ENCODE measurements at regions not wholly inside any gene's neighbourhood (a gene's known extent, or its start where the extent isn't known, plus 50 kb on each side); places are given as distances from the start of the nearest gene placed in this dataset.
"Not testable (repeated sequence)": the region's sequence is repeated elsewhere in the genome, so short reads cannot be mapped to it uniquely, and the experiment has no call there.

DNA sequence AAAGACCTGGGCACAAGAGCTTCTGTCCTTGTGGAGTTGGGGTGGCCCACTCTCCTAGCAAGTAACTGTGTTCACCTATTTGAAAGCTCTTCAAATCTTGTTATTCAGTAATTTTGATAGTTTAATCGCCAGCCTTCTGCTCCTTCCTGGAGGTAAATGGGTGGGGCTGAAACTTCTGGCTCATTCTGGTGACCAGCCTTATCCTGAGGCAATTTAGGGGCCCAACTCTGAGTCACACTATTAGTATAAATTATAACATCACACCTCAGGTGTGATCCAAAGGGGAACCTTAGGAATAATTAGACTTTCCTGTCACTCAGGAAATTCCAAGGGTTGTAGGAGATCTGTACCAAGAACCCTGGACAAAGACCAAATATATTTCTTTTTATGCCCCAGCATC is 255.8 kb upstream of the RGPD4 start:
- intact Hi-C loops (cut with micrococcal nuclease; ENCODE audit: unreplicated experiment): loop anchor here (10.0 kb wide), 1 partner anchor 364 kb away; no protein-coding TSS in a partner anchor

DNA sequence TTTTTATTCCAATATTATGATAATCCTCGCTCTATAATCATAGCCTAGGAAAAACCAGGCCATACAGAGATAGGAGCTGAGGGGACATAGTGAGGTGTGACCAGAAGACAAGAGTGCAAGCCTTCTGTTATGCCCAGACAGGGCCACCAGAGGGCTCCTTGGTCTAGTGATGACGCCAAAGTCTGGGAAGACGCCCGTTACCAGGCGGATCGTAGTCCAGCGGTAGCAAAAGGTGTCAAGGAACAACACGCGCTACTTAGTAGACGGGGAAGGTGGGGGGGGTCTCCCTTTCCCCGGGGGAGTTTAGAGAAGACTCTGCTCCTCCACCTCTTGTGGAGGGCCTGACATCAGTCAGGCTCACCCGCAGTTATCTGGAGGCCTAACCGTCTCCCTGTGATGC is 253.8 kb upstream of the RGPD4 start:
- not testable (repeated sequence) for H3K4me1 Mint-ChIP-seq (ENCODE audit: low read depth, unreplicated experiment); H3K4me3 Mint-ChIP-seq (ENCODE audit: low read depth, unreplicated experiment); H3K9me3 Mint-ChIP-seq (ENCODE audit: low read depth, unreplicated experiment); BruUV-seq (replicated peaks); H3K36me3 Mint-ChIP-seq (ENCODE audit: insufficient read depth, unreplicated experiment); H3K27ac Mint-ChIP-seq (ENCODE audit: unreplicated experiment); H3K27me3 Mint-ChIP-seq (ENCODE audit: unreplicated experiment)
- intact Hi-C loops (cut with micrococcal nuclease; ENCODE audit: unreplicated experiment): loop anchor here (10.0 kb wide), 1 partner anchor 362 kb away; no protein-coding TSS in a partner anchor
- DNase-seq: peak; percentile 45
- CTCF ChIA-PET: interaction anchor here (0.6 kb wide), 1 partner anchor 101 kb away, joined by 3 read pairs; no protein-coding TSS in a partner anchor

More for the DNA sequence above, 255.8 kb upstream of the RGPD4 start:
- no TSS peak for BruUV-seq (replicated peaks)
- Mint-ChIP-seq H3K27ac (ENCODE audit: unreplicated experiment) (no peak overlapping the region), H3K4me3 (ENCODE audit: low read depth, unreplicated experiment) (no peak overlapping the region), H3K36me3 (ENCODE audit: insufficient read depth, unreplicated experiment) (no peaks in the 10 kb centered on the region), H3K27me3 (ENCODE audit: unreplicated experiment) (no peaks in the 10 kb centered on the region), H3K9me3 (ENCODE audit: low read depth, unreplicated experiment) (peaks cover 6% of the 10 kb centered on the region), H3K4me1 (ENCODE audit: low read depth, unreplicated experiment) (no peaks in the 10 kb centered on the region)
- CTCF ChIA-PET: interaction anchor here (0.6 kb wide), 1 partner anchor 163 kb away, joined by 3 read pairs; no protein-coding TSS in a partner anchor
- DNase-seq: no peak
- TF ChIP-seq, protein P1, sequence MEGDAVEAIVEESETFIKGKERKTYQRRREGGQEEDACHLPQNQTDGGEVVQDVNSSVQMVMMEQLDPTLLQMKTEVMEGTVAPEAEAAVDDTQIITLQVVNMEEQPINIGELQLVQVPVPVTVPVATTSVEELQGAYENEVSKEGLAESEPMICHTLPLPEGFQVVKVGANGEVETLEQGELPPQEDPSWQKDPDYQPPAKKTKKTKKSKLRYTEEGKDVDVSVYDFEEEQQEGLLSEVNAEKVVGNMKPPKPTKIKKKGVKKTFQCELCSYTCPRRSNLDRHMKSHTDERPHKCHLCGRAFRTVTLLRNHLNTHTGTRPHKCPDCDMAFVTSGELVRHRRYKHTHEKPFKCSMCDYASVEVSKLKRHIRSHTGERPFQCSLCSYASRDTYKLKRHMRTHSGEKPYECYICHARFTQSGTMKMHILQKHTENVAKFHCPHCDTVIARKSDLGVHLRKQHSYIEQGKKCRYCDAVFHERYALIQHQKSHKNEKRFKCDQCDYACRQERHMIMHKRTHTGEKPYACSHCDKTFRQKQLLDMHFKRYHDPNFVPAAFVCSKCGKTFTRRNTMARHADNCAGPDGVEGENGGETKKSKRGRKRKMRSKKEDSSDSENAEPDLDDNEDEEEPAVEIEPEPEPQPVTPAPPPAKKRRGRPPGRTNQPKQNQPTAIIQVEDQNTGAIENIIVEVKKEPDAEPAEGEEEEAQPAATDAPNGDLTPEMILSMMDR (IDR thresholded peaks at IDR 0.05; ENCODE audit: unreplicated experiment): no peak

DNA sequence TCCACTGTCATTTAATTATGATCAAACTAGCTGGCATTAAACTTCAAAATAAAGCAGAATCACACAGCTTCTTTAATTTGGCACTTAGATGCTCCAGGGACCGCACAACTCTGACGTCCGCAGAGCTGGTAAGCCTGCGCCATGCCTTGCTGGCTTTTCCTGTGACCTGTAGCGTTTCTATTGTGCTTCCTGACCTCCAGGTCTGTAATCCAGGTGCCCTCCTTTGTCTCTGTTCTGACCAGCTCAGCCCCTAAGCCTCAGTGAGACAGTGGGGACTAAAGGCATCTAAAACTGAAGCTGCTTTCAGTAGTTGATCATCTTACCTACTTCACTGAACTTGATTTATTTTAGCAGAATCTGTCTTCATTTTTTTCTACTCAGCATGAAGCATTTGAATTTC is 249.7 kb upstream of the RGPD4 start:
- Mint-ChIP-seq H3K4me1 (ENCODE audit: low read depth, unreplicated experiment) (no peaks in the 10 kb centered on the region), H3K4me3 (ENCODE audit: low read depth, unreplicated experiment) (no peak overlapping the region), H3K27ac (ENCODE audit: unreplicated experiment) (no peak overlapping the region), H3K9me3 (ENCODE audit: low read depth, unreplicated experiment) (no peaks in the 10 kb centered on the region), H3K27me3 (ENCODE audit: unreplicated experiment) (no peaks in the 10 kb centered on the region), H3K36me3 (ENCODE audit: insufficient read depth, unreplicated experiment) (no peaks in the 10 kb centered on the region)
- BruUV-seq (replicated peaks): no TSS peak
- CTCF ChIA-PET: no interaction called here
- intact Hi-C loops (cut with micrococcal nuclease; ENCODE audit: unreplicated experiment): loop anchor here (10.0 kb wide), 1 partner anchor 358 kb away; no protein-coding TSS in a partner anchor
- TF ChIP-seq, protein P1 (IDR thresholded peaks at IDR 0.05; ENCODE audit: unreplicated experiment): no peak
- no peak for DNase-seq

DNA sequence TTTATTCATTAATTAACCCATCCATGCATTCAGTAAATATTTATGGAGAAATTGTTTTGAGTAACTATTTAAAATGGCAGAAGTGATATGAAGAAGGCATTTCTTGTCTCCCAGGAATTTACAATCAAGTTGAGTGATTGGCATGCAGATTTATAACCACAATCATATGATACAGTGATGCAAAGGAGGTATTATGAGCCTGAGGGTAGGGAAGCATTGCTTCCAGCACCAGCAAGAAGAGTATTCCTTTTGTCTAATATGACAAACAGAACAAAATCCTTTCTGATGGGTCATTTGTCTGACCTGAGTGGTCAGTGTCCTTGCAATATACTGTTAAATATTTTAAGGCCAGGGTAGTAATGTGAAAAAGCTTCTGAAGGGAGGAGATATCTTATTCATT is 244.2 kb upstream of the RGPD4 start:
- Mint-ChIP-seq H3K4me3 (ENCODE audit: low read depth, unreplicated experiment) (no peak overlapping the region), H3K27me3 (ENCODE audit: unreplicated experiment) (no peaks in the 10 kb centered on the region), H3K9me3 (ENCODE audit: low read depth, unreplicated experiment) (peaks cover 2% of the 10 kb centered on the region), H3K4me1 (ENCODE audit: low read depth, unreplicated experiment) (no peaks in the 10 kb centered on the region), H3K36me3 (ENCODE audit: insufficient read depth, unreplicated experiment) (no peaks in the 10 kb centered on the region), H3K27ac (ENCODE audit: unreplicated experiment) (no peak overlapping the region)
- BruUV-seq (replicated peaks): no TSS peak
- TF ChIP-seq, protein P1 (IDR thresholded peaks at IDR 0.05; ENCODE audit: unreplicated experiment): no peak
- intact Hi-C loops (cut with micrococcal nuclease; ENCODE audit: unreplicated experiment): no loop called here
- CTCF ChIA-PET: no interaction called here
- no peak for DNase-seq

DNA sequence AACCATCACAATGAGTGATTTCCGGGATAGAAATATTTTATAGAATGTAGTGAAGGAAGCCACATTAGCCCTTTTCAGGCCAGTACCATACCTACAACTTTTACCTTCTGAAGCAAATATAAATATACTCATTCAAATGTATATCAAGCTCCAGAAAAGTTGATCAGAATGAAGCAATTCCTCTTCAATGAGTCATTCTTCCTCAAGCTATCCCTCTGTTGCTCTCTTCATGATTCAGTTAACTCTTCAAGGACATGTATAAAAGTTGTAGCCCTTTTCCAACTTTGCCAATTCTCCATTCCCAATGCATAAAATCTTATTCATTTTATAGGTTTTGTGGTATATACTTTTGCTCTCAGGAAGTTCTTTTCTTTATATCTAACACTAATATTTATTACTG is 242.1 kb upstream of the RGPD4 start:
- intact Hi-C loops (cut with micrococcal nuclease; ENCODE audit: unreplicated experiment): no loop called here
- Mint-ChIP-seq H3K4me1 (ENCODE audit: low read depth, unreplicated experiment) (no peaks in the 10 kb centered on the region), H3K9me3 (ENCODE audit: low read depth, unreplicated experiment) (peaks cover 2% of the 10 kb centered on the region), H3K4me3 (ENCODE audit: low read depth, unreplicated experiment) (no peak overlapping the region), H3K27me3 (ENCODE audit: unreplicated experiment) (no peaks in the 10 kb centered on the region), H3K36me3 (ENCODE audit: insufficient read depth, unreplicated experiment) (no peaks in the 10 kb centered on the region), H3K27ac (ENCODE audit: unreplicated experiment) (no peak overlapping the region)
- CTCF ChIA-PET: no interaction called here
- TF ChIP-seq, protein P1 (IDR thresholded peaks at IDR 0.05; ENCODE audit: unreplicated experiment): no peak
- BruUV-seq (replicated peaks): no TSS peak
- no peak for DNase-seq
